T-cell (primary cell): ENCODE measurements at regions not wholly inside any gene's neighbourhood (a gene's known extent, or its start where the extent isn't known, plus 50 kb on each side); places are given as distances from the start of the nearest gene placed in this dataset.

ENCODE experiments used
- ATAC-seq, 4 experiments: fragments of 200-7000 bp in 3 of 4; fragments of 150-1000 bp in 1 of 4; cut with Tn5 transposase; replicated peaks in 1 of 4; 1 replicate in 3 of 4; 2 replicates in 1 of 4; pipeline ENCODE4 v1.10.0; 2021; ENCODE audit warnings: moderate library complexity in 3 of 4, mild to moderate bottlenecking in 2 of 4, moderate number of reproducible peaks in 1 of 4
- CTCF ChIA-PET, 2 donors: fragments of 300-600 bp; sonication (Branson Sonifier 250); formaldehyde crosslinking; loops; one replicate each; lab custom pipeline; 2022; ENCODE audit warnings: antibody characterized with exemption in 2 of 2; lab: Charles Lee
- POLR2A ChIA-PET, 2 donors: fragments of 300-600 bp; sonication (Branson Sonifier 250); formaldehyde crosslinking; loops; one replicate each; lab custom pipeline; 2022; ENCODE audit warnings: antibody characterized with exemption in 2 of 2; lab: Charles Lee
- DNase-seq, 35 experiments: peaks; one replicate each; pipeline versions ENCODE4 v3.0.0 to v3.0.0-alpha.2; 2013 to 2023
- H3K27ac ChIP-seq: one replicate; pipeline ENCODE4 v1.5.1; 2013; ENCODE audit warnings: low read length
- H3K27me3 ChIP-seq, 2 experiments: replicated peaks in 1 of 2; 1 replicate in 1 of 2; 2 replicates in 1 of 2; pipeline versions ENCODE4 v1.6.1 to v1.7.0; 2013; ENCODE audit warnings: low read length in 1 of 2, mixed read lengths in 1 of 2; ENCODE audit not compliant: control insufficient read depth in 2 of 2, insufficient read depth in 2 of 2; ENCODE audit errors: extremely low read depth in 1 of 2
- H3K36me3 ChIP-seq, 2 donors: 1 replicate in 1 of 2; 2 replicates in 1 of 2; pipeline versions ENCODE4 v1.6.1 to v1.7.0; 2013; ENCODE audit warnings: low read length in 1 of 2; ENCODE audit not compliant: control insufficient read depth in 2 of 2, insufficient read depth in 1 of 2; ENCODE audit errors: extremely low read depth in 1 of 2
- H3K4me1 ChIP-seq, 2 experiments: 1 replicate in 1 of 2; 2 replicates in 1 of 2; pipeline versions ENCODE4 v1.6.1 to v1.7.0; 2013; ENCODE audit warnings: low read length in 2 of 2, mixed read lengths in 1 of 2; ENCODE audit not compliant: insufficient read depth in 2 of 2, control insufficient read depth in 1 of 2; ENCODE audit errors: extremely low read depth in 1 of 2
- H3K4me3 ChIP-seq, 2 donors: 1 replicate in 1 of 2; 2 replicates in 1 of 2; pipeline versions ENCODE4 v1.5.1 to v1.7.0; 2013; ENCODE audit warnings: mild to moderate bottlenecking in 2 of 2, low read length in 1 of 2, moderate library complexity in 1 of 2; ENCODE audit not compliant: control insufficient read depth in 1 of 2; ENCODE audit errors: extremely low read depth in 1 of 2
- H3K9me3 ChIP-seq: 2 replicates; pipeline ENCODE4 v1.7.0; 2013
- H3K27ac Mint-ChIP-seq, 2 donors: one replicate each; pipeline ENCODE4 v1.8.0; 2020 to 2021; ENCODE audit warnings: mild to moderate bottlenecking in 2 of 2, mixed read lengths in 2 of 2
- H3K27me3 Mint-ChIP-seq, 2 donors: one replicate each; pipeline ENCODE4 v1.8.0; 2021 to 2022; ENCODE audit warnings: mixed read lengths in 2 of 2
- H3K36me3 Mint-ChIP-seq: one replicate; pipeline ENCODE4 v1.8.0; 2021; ENCODE audit warnings: mixed read lengths
- H3K4me1 Mint-ChIP-seq, 3 donors: one replicate each; pipeline ENCODE4 v1.8.0; 2020 to 2022; ENCODE audit warnings: mixed read lengths in 3 of 3, mild to moderate bottlenecking in 1 of 3
- H3K4me3 Mint-ChIP-seq, 3 donors: one replicate each; pipeline ENCODE4 v1.8.0; 2020 to 2022; ENCODE audit warnings: mild to moderate bottlenecking in 3 of 3, mixed read lengths in 3 of 3, moderate library complexity in 3 of 3
- H3K9me3 Mint-ChIP-seq, 3 donors: one replicate each; pipeline ENCODE4 v1.8.0; 2020 to 2022; ENCODE audit warnings: mixed read lengths in 3 of 3
- WGBS: methylation state at CpG from one replicate; pipeline ENCODE4 v1.1.5; 2013; ENCODE audit warnings: missing lambda C conversion rate; ENCODE audit not compliant: insufficient coverage; 5-methylcytosine and 5-hydroxymethylcytosine counted together

DNA sequence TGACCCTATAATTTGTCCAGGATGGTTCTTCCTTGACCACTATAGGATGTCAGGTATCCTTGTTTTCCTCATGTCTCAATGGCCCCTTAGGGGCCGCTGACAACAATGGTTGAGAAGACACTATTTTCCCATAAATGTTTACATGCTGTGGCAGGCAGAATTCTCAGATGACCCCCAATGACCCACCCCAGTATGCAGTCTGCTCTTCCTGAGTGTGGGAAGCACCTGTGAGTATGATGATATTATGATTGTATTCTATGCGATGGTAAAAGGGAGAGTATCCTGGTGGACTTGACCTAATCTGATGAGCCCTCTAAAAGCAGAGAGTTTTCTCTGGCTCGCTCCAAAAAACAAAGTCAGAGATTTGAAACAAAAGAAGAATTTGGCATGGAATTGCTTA lies 123.1 kb upstream of the DLX2 start:
- 87% methylated on average over 2 of the region's 3 CpGs for WGBS
- no peak for ATAC-seq

GRCh38 chr2:172226244-172227061 lies 123.8 kb upstream of the DLX2 start:
- Histone ChIP-seq H3K4me3 (no peak overlapping the region), H3K27ac (no peak overlapping the region), H3K9me3 (no peaks in the 10 kb centered on the region), H3K27me3 (no peaks in the 10 kb centered on the region), H3K36me3 (no peaks in the 10 kb centered on the region), H3K4me1 (peaks cover 15 to 24% of the 10 kb centered on the region in 2 experiments)
- H3K9me3 Mint-ChIP-seq = no peaks in the 10 kb centered on the region
- no peak overlapping the region for H3K4me3 Mint-ChIP-seq
- peak in 2 of 4 experiments; percentile 55 to 73 for ATAC-seq
- H3K27me3 Mint-ChIP-seq = peaks cover 0 to 4% of the 10 kb centered on the region in 2 donors
- H3K36me3 Mint-ChIP-seq = no peaks in the 10 kb centered on the region
- DNase-seq = peak in 26 of 35 experiments; percentile 11 to 40 (median 25)
- peaks cover 57 to 70% (median 61%) of the 10 kb centered on the region in 3 donors for H3K4me1 Mint-ChIP-seq
- no peak overlapping the region for H3K27ac Mint-ChIP-seq
- ChIA-PET POLR2A (interaction anchor here (0.6 kb wide), 2 partner anchors 72 to 1869 kb away, joined by 3 read pairs; no protein-coding TSS in a partner anchor), CTCF (interaction anchor here (0.6 to 1.2 kb wide), 5 partner anchors 23 to 240 kb away, joined by 3 to 6 read pairs (median 4); no protein-coding TSS in a partner anchor)
- 100% methylated on average over 1 of the region's 9 CpGs for WGBS

More for the DNA sequence above, 123.1 kb upstream of the DLX2 start:
- no peaks in the 10 kb centered on the region for H3K27me3 ChIP-seq
- Mint-ChIP-seq H3K36me3 (no peaks in the 10 kb centered on the region), H3K27me3 (peaks cover 0 to 4% of the 10 kb centered on the region in 2 donors), H3K4me3 (no peak overlapping the region), H3K9me3 (no peaks in the 10 kb centered on the region), H3K4me1 (peaks cover 57 to 71% (median 63%) of the 10 kb centered on the region in 3 donors), H3K27ac (peak overlapping the region in 1 of 2 donors; percentile 21)
- H3K36me3 ChIP-seq = no peaks in the 10 kb centered on the region
- ChIA-PET CTCF (interaction anchor here (0.6 to 1.2 kb wide), 5 partner anchors 22 to 241 kb away, joined by 3 to 6 read pairs (median 4); no protein-coding TSS in a partner anchor), POLR2A (interaction anchor here in 1 of 2 donors (0.6 kb wide), 1 partner anchor 73 kb away, joined by 3 read pairs; no protein-coding TSS in a partner anchor)
- H3K4me3 ChIP-seq = no peak overlapping the region
- DNase-seq = no peak
- no peaks in the 10 kb centered on the region for H3K9me3 ChIP-seq
- no peak overlapping the region for H3K27ac ChIP-seq
- H3K4me1 ChIP-seq = peaks cover 15 to 24% of the 10 kb centered on the region in 2 experiments

GRCh38 chr2:172227719-172228118 lies 125.0 kb upstream of the DLX2 start:
- Histone ChIP-seq H3K4me1 (peaks cover 14 to 18% of the 10 kb centered on the region in 2 experiments), H3K27ac (no peak overlapping the region), H3K36me3 (no peaks in the 10 kb centered on the region), H3K27me3 (no peaks in the 10 kb centered on the region), H3K9me3 (no peaks in the 10 kb centered on the region), H3K4me3 (no peak overlapping the region)
- no peaks in the 10 kb centered on the region for H3K36me3 Mint-ChIP-seq
- DNase-seq (no peak), ATAC-seq (no peak)
- peaks cover 49 to 63% (median 54%) of the 10 kb centered on the region in 3 donors for H3K4me1 Mint-ChIP-seq
- no peaks in the 10 kb centered on the region for H3K9me3 Mint-ChIP-seq
- ChIA-PET POLR2A (no interaction called here), CTCF (no interaction called here)
- no peak overlapping the region for H3K4me3 Mint-ChIP-seq
- 78% methylated on average over 1 of the region's 4 CpGs for WGBS
- peaks cover 0 to 4% of the 10 kb centered on the region in 2 donors for H3K27me3 Mint-ChIP-seq
- H3K27ac Mint-ChIP-seq = no peak overlapping the region

- Histone ChIP-seq H3K9me3 (no peaks in the 10 kb centered on the region), H3K27ac (no peak overlapping the region), H3K4me1 (peaks cover 10 to 13% of the 10 kb centered on the region in 2 experiments), H3K36me3 (no peaks in the 10 kb centered on the region), H3K4me3 (no peak overlapping the region), H3K27me3 (no peaks in the 10 kb centered on the region)
- Mint-ChIP-seq H3K4me1 (peaks cover 43 to 57% (median 49%) of the 10 kb centered on the region in 3 donors), H3K9me3 (no peaks in the 10 kb centered on the region), H3K4me3 (no peak overlapping the region), H3K36me3 (no peaks in the 10 kb centered on the region), H3K27me3 (peaks cover 0 to 5% of the 10 kb centered on the region in 2 donors), H3K27ac (no peak overlapping the region)
- ATAC-seq (no peak), DNase-seq (no peak)
- POLR2A ChIA-PET = no interaction called here
- CTCF ChIA-PET = no interaction called here
- WGBS = 100% methylated on average over 7 of the region's 10 CpGs
Observed at GRCh38 chr2:172228177-172228808, 125.6 kb upstream of the DLX2 start.

GRCh38 chr2:172229125-172229524 lies 126.4 kb upstream of the DLX2 start:
- Histone ChIP-seq H3K4me1 (peaks cover 6 to 7% of the 10 kb centered on the region in 2 experiments), H3K9me3 (no peaks in the 10 kb centered on the region), H3K36me3 (no peaks in the 10 kb centered on the region), H3K27me3 (peaks cover 0 to 2% of the 10 kb centered on the region in 2 experiments), H3K27ac (no peak overlapping the region), H3K4me3 (no peak overlapping the region)
- Mint-ChIP-seq H3K36me3 (no peaks in the 10 kb centered on the region), H3K4me1 (peaks cover 38 to 53% (median 43%) of the 10 kb centered on the region in 3 donors), H3K9me3 (no peaks in the 10 kb centered on the region), H3K27me3 (peaks cover 2 to 11% of the 10 kb centered on the region in 2 donors), H3K4me3 (no peak overlapping the region), H3K27ac (peak overlapping the region in 1 of 2 donors; percentile 2)
- CTCF ChIA-PET = no interaction called here
- DNase-seq (no peak), ATAC-seq (no peak)
- WGBS = 39% methylated on average over 3 of the region's 4 CpGs
- POLR2A ChIA-PET = no interaction called here

DNA sequence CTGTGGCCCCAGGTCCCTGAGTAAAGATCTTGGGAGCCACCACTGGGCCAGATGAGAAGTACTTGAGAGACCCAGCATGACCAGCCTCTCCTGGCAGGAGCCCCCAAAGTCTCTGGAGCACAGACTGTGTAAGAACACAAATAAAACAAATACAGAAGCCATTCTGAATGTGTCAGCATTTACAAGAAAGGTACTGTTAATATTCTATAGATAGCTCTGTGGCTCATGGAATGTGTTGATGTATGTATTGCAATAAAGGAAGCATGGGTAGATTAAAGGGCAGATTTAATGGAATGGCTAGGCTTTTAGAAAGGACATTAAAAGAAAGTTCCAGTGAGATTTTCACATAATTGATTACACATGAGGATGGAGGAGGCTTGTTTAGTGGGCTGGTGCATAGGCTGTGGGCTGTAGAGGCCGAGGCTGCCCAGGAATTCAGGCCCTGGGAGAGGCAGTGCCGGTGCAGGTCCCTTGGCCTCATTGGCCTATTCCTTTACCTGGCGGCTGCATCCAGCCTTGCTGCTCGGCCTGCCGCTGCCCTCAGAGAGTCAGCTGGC lies 127.7 kb upstream of the DLX2 start:
- Histone ChIP-seq H3K9me3 (no peaks in the 10 kb centered on the region), H3K27ac (no peak overlapping the region), H3K27me3 (peaks cover 0 to 15% of the 10 kb centered on the region in 2 experiments), H3K36me3 (no peaks in the 10 kb centered on the region), H3K4me1 (peaks cover 7 to 18% of the 10 kb centered on the region in 2 experiments), H3K4me3 (no peak overlapping the region)
- Mint-ChIP-seq H3K27me3 (peaks cover 9 to 22% of the 10 kb centered on the region in 2 donors), H3K4me1 (peaks cover 38 to 56% (median 47%) of the 10 kb centered on the region in 3 donors), H3K27ac (no peak overlapping the region), H3K9me3 (no peaks in the 10 kb centered on the region), H3K4me3 (no peak overlapping the region), H3K36me3 (no peaks in the 10 kb centered on the region)
- ATAC-seq (no peak), DNase-seq (no peak)
- ChIA-PET POLR2A (no interaction called here), CTCF (interaction anchor here in 1 of 2 donors (0.5 kb wide), 1 partner anchor 92 kb away, joined by 3 read pairs; no protein-coding TSS in a partner anchor)
- WGBS = 92% methylated on average over 2 of the region's 5 CpGs
